ENCODE measurements at regions not wholly inside any gene's neighbourhood (a gene's known extent, or its start where the extent isn't known, plus 50 kb on each side); places are given as distances from the start of the nearest gene placed in this dataset.

- ChIA-PET CTCF (no interaction called here), POLR2A (ENCODE audit: unreplicated experiment) (no interaction called here)
- H3K9me3 ChIP-seq (ENCODE audit: insufficient read depth, low read depth): no peaks in the 10 kb centered on the region
- no peak overlapping the region for H3K4me2 ChIP-seq
- no peaks in the 10 kb centered on the region for H3K79me2 ChIP-seq (ENCODE audit: low read depth)
- H3K4me1 ChIP-seq (replicated peaks; ENCODE audit: insufficient read depth): no peaks in the 10 kb centered on the region
- no peaks in the 10 kb centered on the region for H3F3A ChIP-seq (ENCODE audit: insufficient read depth, low read depth)
- no peaks in the 10 kb centered on the region for H3K36me3 ChIP-seq (ENCODE audit: low read depth)
- intact Hi-C loops (cut with micrococcal nuclease; ENCODE audit: unreplicated experiment): no loop called here
- H4K20me1 ChIP-seq (ENCODE audit: insufficient read depth): no peaks in the 10 kb centered on the region
- H3K4me3 ChIP-seq: no peak overlapping the region
- BruUV-seq (replicated peaks): no TSS peak
- no peak overlapping the region for H3K27ac ChIP-seq
- no peaks in the 10 kb centered on the region for H3K27me3 ChIP-seq (ENCODE audit: insufficient read depth, low read depth)
- H2AFZ ChIP-seq: 0 out of 2 replicates have a peak overlapping the region, but pooled peaks have one; percentile 0
- TF ChIP-seq EZH2 (IDR thresholded peaks at IDR 0.05; ENCODE audit: low read depth): no peak
- no peak for TF ChIP-seq CTCF (conservative IDR thresholded peaks at IDR 0.05)
- DNase-seq: peak; percentile 24 to 40
- H3K9me2 ChIP-seq (ENCODE audit: insufficient read depth): no peaks in the 10 kb centered on the region
Observed at GRCh38 chr2:149661844-149662243, 74.3 kb upstream of the MMADHC start.

GRCh38 chr2:149658553-149658952 lies 71.0 kb upstream of the MMADHC start:
- Histone ChIP-seq H3K36me3 (ENCODE audit: low read depth) (no peaks in the 10 kb centered on the region), H4K20me1 (ENCODE audit: insufficient read depth) (no peaks in the 10 kb centered on the region), H3K79me2 (ENCODE audit: low read depth) (no peaks in the 10 kb centered on the region), H3K4me1 (replicated peaks; ENCODE audit: insufficient read depth) (no peaks in the 10 kb centered on the region), H3K27me3 (ENCODE audit: insufficient read depth, low read depth) (no peaks in the 10 kb centered on the region), H3K9me3 (ENCODE audit: insufficient read depth, low read depth) (no peaks in the 10 kb centered on the region), H2AFZ (no peak overlapping the region), H3F3A (ENCODE audit: insufficient read depth, low read depth) (no peaks in the 10 kb centered on the region), H3K27ac (no peak overlapping the region), H3K9me2 (ENCODE audit: insufficient read depth) (no peaks in the 10 kb centered on the region), H3K4me2 (no peak overlapping the region), H3K4me3 (no peak overlapping the region)
- intact Hi-C loops (cut with micrococcal nuclease; ENCODE audit: unreplicated experiment): no loop called here
- ChIA-PET CTCF (no interaction called here), POLR2A (ENCODE audit: unreplicated experiment) (no interaction called here)
- DNase-seq: no peak
- TF ChIP-seq EZH2 (IDR thresholded peaks at IDR 0.05; ENCODE audit: low read depth) (no peak), CTCF (conservative IDR thresholded peaks at IDR 0.05) (no peak)
- BruUV-seq (replicated peaks): no TSS peak

- Histone ChIP-seq H3K4me1 (replicated peaks; ENCODE audit: insufficient read depth) (no peaks in the 10 kb centered on the region), H3F3A (ENCODE audit: insufficient read depth, low read depth) (no peaks in the 10 kb centered on the region), H3K79me2 (ENCODE audit: low read depth) (no peaks in the 10 kb centered on the region), H3K4me3 (no peak overlapping the region), H3K27ac (no peak overlapping the region), H3K27me3 (ENCODE audit: insufficient read depth, low read depth) (no peaks in the 10 kb centered on the region), H4K20me1 (ENCODE audit: insufficient read depth) (no peaks in the 10 kb centered on the region), H3K9me2 (ENCODE audit: insufficient read depth) (no peaks in the 10 kb centered on the region), H3K36me3 (ENCODE audit: low read depth) (no peaks in the 10 kb centered on the region), H3K4me2 (no peak overlapping the region), H3K9me3 (ENCODE audit: insufficient read depth, low read depth) (no peaks in the 10 kb centered on the region), H2AFZ (no peak overlapping the region)
- TF ChIP-seq EZH2 (IDR thresholded peaks at IDR 0.05; ENCODE audit: low read depth): no peak
- TF ChIP-seq CTCF (conservative IDR thresholded peaks at IDR 0.05): no peak
- CTCF ChIA-PET: no interaction called here
- POLR2A ChIA-PET (ENCODE audit: unreplicated experiment): no interaction called here
- DNase-seq: no peak
- intact Hi-C loops (cut with micrococcal nuclease; ENCODE audit: unreplicated experiment): no loop called here
- no TSS peak for BruUV-seq (replicated peaks)
Observed at GRCh38 chr2:149657401-149658040, 69.9 kb upstream of the MMADHC start.

All from PC-9 (cell line).